Ovary (tissue), 7 donors: ENCODE measurements at regions not wholly inside any gene's neighbourhood (a gene's known extent, or its start where the extent isn't known, plus 50 kb on each side); places are given as distances from the start of the nearest gene placed in this dataset.

Experiments
- DNase-seq, 5 donors: peaks; one replicate each; pipeline ENCODE4 v3.0.0-alpha.2; 2019 to 2020
- H3K27ac ChIP-seq, 2 donors: fragments of 200-600 bp; one replicate each; pipeline versions ENCODE4 v1.5.1 to v1.8.0; 2019 to 2022
- H3K27me3 ChIP-seq: fragments of 200-600 bp; one replicate; pipeline ENCODE4 v1.8.0; 2022
- H3K36me3 ChIP-seq: fragments of 200-600 bp; sonication (generic); one replicate; pipeline ENCODE4 v1.5.1; 2019
- H3K4me1 ChIP-seq: one replicate; pipeline ENCODE4 v1.8.1; 2013; ENCODE audit warnings: mild to moderate bottlenecking, moderate library complexity; ENCODE audit not compliant: insufficient read depth
- H3K4me3 ChIP-seq: fragments of 200-600 bp; sonication (generic); one replicate; pipeline ENCODE4 v1.5.1; 2017
- H3K9me3 ChIP-seq, 2 donors: fragments of 200-600 bp in 1 of 2; sonication (generic) in 1 of 2; one replicate each; pipeline versions ENCODE4 v1.5.1 to v1.8.1; 2013 to 2019; ENCODE audit warnings: mild to moderate bottlenecking in 1 of 2, moderate library complexity in 1 of 2
- CTCF ChIP-seq, 3 donors: fragments of 450-650 bp in 2 of 3; fragments of 200-600 bp in 1 of 3; IDR thresholded peaks; one replicate each; pipeline versions ENCODE4 v1.5.1 to v1.8.0; 2016 to 2022; ENCODE audit warnings: antibody characterized with exemption in 3 of 3, mild to moderate bottlenecking in 1 of 3
- EP300 ChIP-seq: sonication (generic); formaldehyde crosslinking; IDR thresholded peaks from one replicate; pipeline ENCODE4 v1.6.1; 2017; ENCODE audit warnings: antibody characterized with exemption
- POLR2A ChIP-seq: fragments of 450-650 bp; IDR thresholded peaks from one replicate; pipeline ENCODE4 v1.6.1; 2017; ENCODE audit warnings: antibody characterized with exemption, mild to moderate bottlenecking, moderate library complexity
- WGBS, 3 donors: extraction: QIAGEN DNeasy Blood & Tissue Kit in 1 of 3; methylation state at CpG; one replicate each; pipeline versions ENCODE4 v1.1.5 to v1.1.7; 2013 to 2017; 5-methylcytosine and 5-hydroxymethylcytosine counted together
- intact Hi-C, 4 donors: fragments of 100-400 bp; cut with DNase I; formaldehyde crosslinking; loops; one replicate each; pipeline versions ENCODE4 v1.11.0 to v1.15.1; 2022 to 2023
- donor health status: DM: no; HTN: no; CAD: no; lungs with moderate emphysema.
- donor health status: DM: no; HTN: no; CAD: no.
- donor health status: Bipolar disorder and iron deficiency.
- donor health status: DM: no; HTN: no; CAD: no.
- donor health status: DM: yes; HTN: yes; CAD: no.

GRCh38 chr5:102700120-102700831, 54.8 kb upstream of the PAM start:
- H3K9me3 ChIP-seq: no peaks in the 10 kb centered on the region
- no peak for TF ChIP-seq CTCF (IDR thresholded peaks at IDR 0.05)
- 46 to 68% (median 67%) methylated on average over 1 of the region's 1 CpG for WGBS, 3 donors
- H3K36me3 ChIP-seq: no peaks in the 10 kb centered on the region
- no peaks in the 10 kb centered on the region for H3K4me1 ChIP-seq
- no peak overlapping the region for H3K27ac ChIP-seq
- intact Hi-C loops: no loop called here
- DNase-seq: no peak
- H3K27me3 ChIP-seq: no peaks in the 10 kb centered on the region
- H3K4me3 ChIP-seq: no peak overlapping the region

GRCh38 chr5:102700916-102701315, 54.2 kb upstream of the PAM start:
- WGBS, 3 donors: 16 to 26% (median 20%) methylated on average over 2 of the region's 2 CpGs
- intact Hi-C loops: no loop called here
- H3K36me3 ChIP-seq: no peaks in the 10 kb centered on the region
- TF ChIP-seq CTCF (IDR thresholded peaks at IDR 0.05) (no peak), POLR2A (no peak), EP300 (no peak)
- no peaks in the 10 kb centered on the region for H3K27me3 ChIP-seq
- H3K4me1 ChIP-seq: no peaks in the 10 kb centered on the region
- no peak for DNase-seq
- no peak overlapping the region for H3K4me3 ChIP-seq
- no peak overlapping the region for H3K27ac ChIP-seq
- H3K9me3 ChIP-seq: no peaks in the 10 kb centered on the region

- intact Hi-C loops: no loop called here
- DNase-seq: no peak
- H3K27ac ChIP-seq: no peak overlapping the region
- H3K4me1 ChIP-seq: no peaks in the 10 kb centered on the region
- H3K27me3 ChIP-seq: no peaks in the 10 kb centered on the region
- H3K36me3 ChIP-seq: no peaks in the 10 kb centered on the region
- no peaks in the 10 kb centered on the region for H3K9me3 ChIP-seq
- TF ChIP-seq EP300 (no peak), CTCF (IDR thresholded peaks at IDR 0.05) (no peak), POLR2A (no peak)
- no peak overlapping the region for H3K4me3 ChIP-seq
These were observed 53.4 kb upstream of the PAM start for GRCh38 chr5:102701748-102702147.
